ENCODE measurements at regions not wholly inside any gene's neighbourhood (a gene's known extent, or its start where the extent isn't known, plus 50 kb on each side); places are given as distances from the start of the nearest gene placed in this dataset.

GRCh38 chr7:25786936-25787335 lies 365.1 kb upstream of the NFE2L3 start:
- TF ChIP-seq, protein P1, sequence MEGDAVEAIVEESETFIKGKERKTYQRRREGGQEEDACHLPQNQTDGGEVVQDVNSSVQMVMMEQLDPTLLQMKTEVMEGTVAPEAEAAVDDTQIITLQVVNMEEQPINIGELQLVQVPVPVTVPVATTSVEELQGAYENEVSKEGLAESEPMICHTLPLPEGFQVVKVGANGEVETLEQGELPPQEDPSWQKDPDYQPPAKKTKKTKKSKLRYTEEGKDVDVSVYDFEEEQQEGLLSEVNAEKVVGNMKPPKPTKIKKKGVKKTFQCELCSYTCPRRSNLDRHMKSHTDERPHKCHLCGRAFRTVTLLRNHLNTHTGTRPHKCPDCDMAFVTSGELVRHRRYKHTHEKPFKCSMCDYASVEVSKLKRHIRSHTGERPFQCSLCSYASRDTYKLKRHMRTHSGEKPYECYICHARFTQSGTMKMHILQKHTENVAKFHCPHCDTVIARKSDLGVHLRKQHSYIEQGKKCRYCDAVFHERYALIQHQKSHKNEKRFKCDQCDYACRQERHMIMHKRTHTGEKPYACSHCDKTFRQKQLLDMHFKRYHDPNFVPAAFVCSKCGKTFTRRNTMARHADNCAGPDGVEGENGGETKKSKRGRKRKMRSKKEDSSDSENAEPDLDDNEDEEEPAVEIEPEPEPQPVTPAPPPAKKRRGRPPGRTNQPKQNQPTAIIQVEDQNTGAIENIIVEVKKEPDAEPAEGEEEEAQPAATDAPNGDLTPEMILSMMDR (IDR thresholded peaks at IDR 0.05; ENCODE audit: insufficient read depth, missing control alignments): no peak
- FAIRE-seq: no peak
- DNase-seq (ENCODE audit: insufficient read length, low spot score): no peak

GRCh38 chr7:25787336-25787735 lies 364.7 kb upstream of the NFE2L3 start:
- FAIRE-seq (no peak), DNase-seq (ENCODE audit: insufficient read length, low spot score) (no peak)

DNA sequence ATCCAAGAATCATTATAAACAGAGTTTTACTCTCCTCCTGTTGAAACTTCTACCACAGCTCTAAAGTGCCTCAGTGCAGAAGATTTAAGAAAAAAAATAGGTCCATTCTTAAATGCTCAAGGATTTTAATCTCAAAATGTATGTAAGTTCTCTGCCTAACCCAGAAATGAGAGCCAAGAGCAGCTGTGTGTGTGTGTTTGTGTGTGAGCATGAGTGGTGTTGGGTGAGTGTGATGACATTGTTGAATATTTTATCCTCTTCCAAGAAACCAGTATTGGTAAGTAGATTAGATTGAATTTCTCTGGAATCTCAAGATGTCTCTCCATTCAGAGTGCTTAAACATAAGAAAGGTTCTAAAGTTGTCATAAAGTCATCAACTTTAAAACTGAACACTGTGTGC lies 363.6 kb upstream of the NFE2L3 start:
- DNase-seq (ENCODE audit: insufficient read length, low spot score) (no peak), FAIRE-seq (no peak)
- TF ChIP-seq, protein P1 (IDR thresholded peaks at IDR 0.05; ENCODE audit: insufficient read depth, missing control alignments): no peak

More at GRCh38 chr7:25787336-25787735, 364.7 kb upstream of the NFE2L3 start:
- TF ChIP-seq, protein P1 (IDR thresholded peaks at IDR 0.05; ENCODE audit: insufficient read depth, missing control alignments): no peak

DNA sequence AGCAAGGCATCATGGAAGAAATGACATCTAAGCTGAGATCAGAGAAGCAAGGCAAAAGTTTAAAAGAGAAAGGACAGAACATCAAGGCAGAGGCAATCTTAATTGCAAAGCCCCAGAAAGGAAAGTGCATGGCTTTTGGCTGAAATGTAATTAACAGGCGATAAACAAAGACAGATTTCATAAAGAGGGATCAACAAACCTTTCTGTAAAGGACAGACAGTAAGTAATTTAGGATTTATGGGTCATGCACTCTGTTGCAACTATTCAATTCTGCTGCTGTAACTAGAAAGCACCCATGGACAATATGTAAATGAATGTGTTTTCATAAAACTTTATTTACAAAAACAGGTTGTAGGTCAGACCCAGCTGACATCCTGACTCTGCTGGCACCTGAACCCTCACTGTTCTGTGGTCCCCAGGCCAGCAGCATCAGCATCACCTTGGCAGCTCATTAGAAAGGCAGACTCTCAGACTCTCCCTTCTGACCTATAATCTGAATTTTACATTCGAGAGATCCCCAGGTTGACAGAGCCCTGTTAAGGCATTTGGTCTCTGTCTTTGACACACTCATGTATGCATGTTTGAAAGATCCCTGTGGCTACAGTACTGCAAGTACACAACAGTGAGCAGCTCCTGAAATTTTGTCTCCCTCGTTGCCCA lies 362.9 kb upstream of the NFE2L3 start:
- no peak for DNase-seq (ENCODE audit: insufficient read length, low spot score)
- TF ChIP-seq, protein P1 (IDR thresholded peaks at IDR 0.05; ENCODE audit: insufficient read depth, missing control alignments): no peak
- no peak for FAIRE-seq

- DNase-seq (ENCODE audit: insufficient read length, low spot score) (no peak), FAIRE-seq (no peak)
- TF ChIP-seq, protein P1 (IDR thresholded peaks at IDR 0.05; ENCODE audit: insufficient read depth, missing control alignments): no peak
These were observed 362.0 kb upstream of the NFE2L3 start for GRCh38 chr7:25789701-25790640.

- FAIRE-seq: no peak
- no peak for DNase-seq (ENCODE audit: insufficient read length, low spot score)
- TF ChIP-seq, protein P1 (IDR thresholded peaks at IDR 0.05; ENCODE audit: insufficient read depth, missing control alignments): no peak
These were observed 361.0 kb upstream of the NFE2L3 start for GRCh38 chr7:25790963-25791362.

All from D721Med (cell line).